ENCODE measurements at regions not wholly inside any gene's neighbourhood (a gene's known extent, or its start where the extent isn't known, plus 50 kb on each side); places are given as distances from the start of the nearest gene placed in this dataset.

- no peaks in the 10 kb centered on the region for H3K9me3 ChIP-seq (replicated peaks in 1 of 2; ENCODE audit: control insufficient read depth in 1 of 2, insufficient read depth in 1 of 2, low read length in 2 of 2)
- Mint-ChIP-seq H3K27ac (no peak overlapping the region), H3K36me3 (no peaks in the 10 kb centered on the region), H3K9me3 (peaks cover 2 to 5% (median 2%) of the 10 kb centered on the region in 7 donors), H3K4me3 (no peak overlapping the region), H3K4me1 (peaks cover 8% of the 10 kb centered on the region), H3K27me3 (ENCODE audit: low read depth in 3 of 3) (peaks cover 0 to 2% (median 0%) of the 10 kb centered on the region in 3 donors)
- intact Hi-C loops (cut with micrococcal nuclease): no loop called here
- no peak overlapping the region for H3K9ac ChIP-seq (ENCODE audit: insufficient read depth, low read length, poor library complexity, severe bottlenecking)
- H4K20me1 ChIP-seq (ENCODE audit: insufficient read depth, low read length): no peaks in the 10 kb centered on the region
- no peak overlapping the region for H3K4me3 ChIP-seq (replicated peaks in 1 of 3; ENCODE audit: low read depth in 2 of 3, low read length in 3 of 3)
- WGBS (ENCODE audit: insufficient coverage): 0% methylated on average over 1 of the region's 3 CpGs
- no peak overlapping the region for H2AFZ ChIP-seq (ENCODE audit: insufficient read depth, low read depth, low read length, poor library complexity, severe bottlenecking)
- DNase-seq: no peak
- TF ChIP-seq, protein P1, sequence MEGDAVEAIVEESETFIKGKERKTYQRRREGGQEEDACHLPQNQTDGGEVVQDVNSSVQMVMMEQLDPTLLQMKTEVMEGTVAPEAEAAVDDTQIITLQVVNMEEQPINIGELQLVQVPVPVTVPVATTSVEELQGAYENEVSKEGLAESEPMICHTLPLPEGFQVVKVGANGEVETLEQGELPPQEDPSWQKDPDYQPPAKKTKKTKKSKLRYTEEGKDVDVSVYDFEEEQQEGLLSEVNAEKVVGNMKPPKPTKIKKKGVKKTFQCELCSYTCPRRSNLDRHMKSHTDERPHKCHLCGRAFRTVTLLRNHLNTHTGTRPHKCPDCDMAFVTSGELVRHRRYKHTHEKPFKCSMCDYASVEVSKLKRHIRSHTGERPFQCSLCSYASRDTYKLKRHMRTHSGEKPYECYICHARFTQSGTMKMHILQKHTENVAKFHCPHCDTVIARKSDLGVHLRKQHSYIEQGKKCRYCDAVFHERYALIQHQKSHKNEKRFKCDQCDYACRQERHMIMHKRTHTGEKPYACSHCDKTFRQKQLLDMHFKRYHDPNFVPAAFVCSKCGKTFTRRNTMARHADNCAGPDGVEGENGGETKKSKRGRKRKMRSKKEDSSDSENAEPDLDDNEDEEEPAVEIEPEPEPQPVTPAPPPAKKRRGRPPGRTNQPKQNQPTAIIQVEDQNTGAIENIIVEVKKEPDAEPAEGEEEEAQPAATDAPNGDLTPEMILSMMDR (IDR thresholded peaks at IDR 0.05): no peak
- H3K27ac ChIP-seq (ENCODE audit: low read depth in 1 of 2, low read length in 2 of 2): no peak overlapping the region
- no peaks in the 10 kb centered on the region for H3K36me3 ChIP-seq (replicated peaks in 1 of 2; ENCODE audit: control insufficient read depth in 1 of 2, insufficient read depth in 2 of 2, low read length in 2 of 2)
- no peaks in the 10 kb centered on the region for H3K4me1 ChIP-seq (ENCODE audit: control insufficient read depth in 1 of 2, insufficient read depth in 2 of 2, low read length in 2 of 2)
- H3K79me2 ChIP-seq (ENCODE audit: insufficient read depth, low read length): no peaks in the 10 kb centered on the region
- H3K4me2 ChIP-seq (replicated peaks; ENCODE audit: extremely low read depth, low read length, poor library complexity, severe bottlenecking): no peak overlapping the region
- no peaks in the 10 kb centered on the region for H3K27me3 ChIP-seq (ENCODE audit: control insufficient read depth in 2 of 2, insufficient read depth in 2 of 2, low read length in 2 of 2)
Measured at GRCh38 chr10:81021428-81022129, 483.9 kb downstream of the SH2D4B start.

DNA sequence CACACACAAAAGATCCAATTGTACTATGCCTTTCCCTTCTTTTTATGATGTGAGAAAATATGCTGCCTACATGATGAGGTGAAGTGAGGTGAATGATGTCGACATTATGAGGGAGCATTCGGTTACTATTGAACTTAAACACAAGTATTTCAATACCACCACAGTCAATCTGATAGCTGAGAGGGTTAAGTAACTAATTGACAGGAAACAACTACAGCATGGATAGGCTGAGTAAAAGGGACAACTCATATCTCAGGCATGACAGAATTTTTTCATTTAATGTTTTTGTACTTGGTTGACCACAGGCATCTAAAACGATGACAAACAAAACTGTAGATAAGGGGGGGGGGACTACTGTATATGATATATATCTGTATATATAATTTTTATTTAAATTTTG lies 488.9 kb downstream of the SH2D4B start:
- H3K9ac ChIP-seq (ENCODE audit: insufficient read depth, low read length, poor library complexity, severe bottlenecking): no peak overlapping the region
- no peak overlapping the region for H3K4me3 Mint-ChIP-seq
- no peaks in the 10 kb centered on the region for H3K36me3 ChIP-seq (replicated peaks in 1 of 2; ENCODE audit: control insufficient read depth in 1 of 2, insufficient read depth in 2 of 2, low read length in 2 of 2)
- intact Hi-C loops (cut with micrococcal nuclease): no loop called here
- no peak overlapping the region for H3K27ac Mint-ChIP-seq
- peaks cover 0 to 3% (median 0%) of the 10 kb centered on the region in 3 donors for H3K27me3 Mint-ChIP-seq (ENCODE audit: low read depth in 3 of 3)
- WGBS (ENCODE audit: insufficient coverage): no CpG with 5 or more reads among the region's 3 CpGs
- H3K4me1 Mint-ChIP-seq: peaks cover under 1% of the 10 kb centered on the region
- no peak overlapping the region for H3K27ac ChIP-seq (ENCODE audit: low read depth in 1 of 2, low read length in 2 of 2)
- H3K36me3 Mint-ChIP-seq: no peaks in the 10 kb centered on the region
- H3K9me3 ChIP-seq (replicated peaks in 1 of 2; ENCODE audit: control insufficient read depth in 1 of 2, insufficient read depth in 1 of 2, low read length in 2 of 2): no peaks in the 10 kb centered on the region
- H3K4me1 ChIP-seq (ENCODE audit: control insufficient read depth in 1 of 2, insufficient read depth in 2 of 2, low read length in 2 of 2): no peaks in the 10 kb centered on the region
- no peak overlapping the region for H3K4me3 ChIP-seq (replicated peaks in 1 of 3; ENCODE audit: low read depth in 2 of 3, low read length in 3 of 3)
- H3K79me2 ChIP-seq (ENCODE audit: insufficient read depth, low read length): no peaks in the 10 kb centered on the region
- H4K20me1 ChIP-seq (ENCODE audit: insufficient read depth, low read length): no peaks in the 10 kb centered on the region
- no peak overlapping the region for H3K4me2 ChIP-seq (replicated peaks; ENCODE audit: extremely low read depth, low read length, poor library complexity, severe bottlenecking)
- no peak for DNase-seq
- H3K27me3 ChIP-seq (ENCODE audit: control insufficient read depth in 2 of 2, insufficient read depth in 2 of 2, low read length in 2 of 2): no peaks in the 10 kb centered on the region
- peaks cover 4 to 11% (median 8%) of the 10 kb centered on the region in 7 donors for H3K9me3 Mint-ChIP-seq
- TF ChIP-seq, protein P1 (IDR thresholded peaks at IDR 0.05): no peak
- H2AFZ ChIP-seq (ENCODE audit: insufficient read depth, low read depth, low read length, poor library complexity, severe bottlenecking): no peak overlapping the region
